GM23338 (cell line): ENCODE measurements at regions not wholly inside any gene's neighbourhood (a gene's known extent, or its start where the extent isn't known, plus 50 kb on each side); places are given as distances from the start of the nearest gene placed in this dataset.

Source experiments
- CTCF ChIP-seq, 2 experiments: fragments of 200-600 bp in 1 of 2; sonication (generic) in 1 of 2; conservative IDR thresholded peaks; 2 replicates each; pipeline versions ENCODE4 v1.5.1 to v1.6.1; 2016 to 2017; ENCODE audit warnings: antibody characterized with exemption in 2 of 2, low read depth in 2 of 2, mild to moderate bottlenecking in 2 of 2, moderate library complexity in 1 of 2
- EZH2 ChIP-seq: fragments of 200-600 bp; sonication (generic); IDR thresholded peaks from one replicate; pipeline ENCODE4 v1.8.0; 2017; ENCODE audit warnings: antibody characterized with exemption, mild to moderate bottlenecking, low read depth; ENCODE audit not compliant: unreplicated experiment
- POLR2AphosphoS5 ChIP-seq: IDR thresholded peaks from 2 replicates; pipeline ENCODE4 v1.6.1; 2016; ENCODE audit warnings: antibody characterized with exemption, low read depth

GRCh38 chr2:7620255-7620654 lies 703.0 kb downstream of the RNF144A start:
- TF ChIP-seq CTCF (conservative IDR thresholded peaks at IDR 0.05; ENCODE audit: low read depth in 2 of 2) (no peak), POLR2AphosphoS5 (no peak), EZH2 (no peak)
